ENCODE measurements at regions not wholly inside any gene's neighbourhood (a gene's known extent, or its start where the extent isn't known, plus 50 kb on each side); places are given as distances from the start of the nearest gene placed in this dataset.

- no peaks in the 10 kb centered on the region for H3K27me3 ChIP-seq (ENCODE audit: insufficient read depth, poor library complexity, severe bottlenecking)
- no peak overlapping the region for H3K27ac ChIP-seq (replicated peaks)
- H3K4me3 ChIP-seq (replicated peaks; ENCODE audit: insufficient read depth, low read length): no peak overlapping the region
- DNase-seq (ENCODE audit: low read depth in 1 of 2, low spot score in 1 of 2): no peak
- TF ChIP-seq, protein P1, sequence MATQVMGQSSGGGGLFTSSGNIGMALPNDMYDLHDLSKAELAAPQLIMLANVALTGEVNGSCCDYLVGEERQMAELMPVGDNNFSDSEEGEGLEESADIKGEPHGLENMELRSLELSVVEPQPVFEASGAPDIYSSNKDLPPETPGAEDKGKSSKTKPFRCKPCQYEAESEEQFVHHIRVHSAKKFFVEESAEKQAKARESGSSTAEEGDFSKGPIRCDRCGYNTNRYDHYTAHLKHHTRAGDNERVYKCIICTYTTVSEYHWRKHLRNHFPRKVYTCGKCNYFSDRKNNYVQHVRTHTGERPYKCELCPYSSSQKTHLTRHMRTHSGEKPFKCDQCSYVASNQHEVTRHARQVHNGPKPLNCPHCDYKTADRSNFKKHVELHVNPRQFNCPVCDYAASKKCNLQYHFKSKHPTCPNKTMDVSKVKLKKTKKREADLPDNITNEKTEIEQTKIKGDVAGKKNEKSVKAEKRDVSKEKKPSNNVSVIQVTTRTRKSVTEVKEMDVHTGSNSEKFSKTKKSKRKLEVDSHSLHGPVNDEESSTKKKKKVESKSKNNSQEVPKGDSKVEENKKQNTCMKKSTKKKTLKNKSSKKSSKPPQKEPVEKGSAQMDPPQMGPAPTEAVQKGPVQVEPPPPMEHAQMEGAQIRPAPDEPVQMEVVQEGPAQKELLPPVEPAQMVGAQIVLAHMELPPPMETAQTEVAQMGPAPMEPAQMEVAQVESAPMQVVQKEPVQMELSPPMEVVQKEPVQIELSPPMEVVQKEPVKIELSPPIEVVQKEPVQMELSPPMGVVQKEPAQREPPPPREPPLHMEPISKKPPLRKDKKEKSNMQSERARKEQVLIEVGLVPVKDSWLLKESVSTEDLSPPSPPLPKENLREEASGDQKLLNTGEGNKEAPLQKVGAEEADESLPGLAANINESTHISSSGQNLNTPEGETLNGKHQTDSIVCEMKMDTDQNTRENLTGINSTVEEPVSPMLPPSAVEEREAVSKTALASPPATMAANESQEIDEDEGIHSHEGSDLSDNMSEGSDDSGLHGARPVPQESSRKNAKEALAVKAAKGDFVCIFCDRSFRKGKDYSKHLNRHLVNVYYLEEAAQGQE (IDR thresholded peaks at IDR 0.05; ENCODE audit: insufficient replicate concordance, low read depth): no peak
- TF ChIP-seq POLR2AphosphoS5 (IDR thresholded peaks at IDR 0.05; ENCODE audit: low read depth) (no peak), GABPA (IDR thresholded peaks at IDR 0.05; ENCODE audit: low read depth) (no peak), CTCF (IDR thresholded peaks at IDR 0.05; ENCODE audit: insufficient read depth, low read length) (no peak), SPI1 (IDR thresholded peaks at IDR 0.05; ENCODE audit: borderline replicate concordance, low read depth) (no peak)
Measured at GRCh38 chr10:10644676-10645385, 372.8 kb upstream of the CELF2 start.

- no peak overlapping the region for H3K4me3 ChIP-seq (replicated peaks; ENCODE audit: insufficient read depth, low read length)
- TF ChIP-seq GABPA (IDR thresholded peaks at IDR 0.05; ENCODE audit: low read depth): no peak
- no peak for TF ChIP-seq SPI1 (IDR thresholded peaks at IDR 0.05; ENCODE audit: borderline replicate concordance, low read depth)
- TF ChIP-seq CTCF (IDR thresholded peaks at IDR 0.05; ENCODE audit: insufficient read depth, low read length): no peak
- TF ChIP-seq, protein P1 (IDR thresholded peaks at IDR 0.05; ENCODE audit: insufficient replicate concordance, low read depth): no peak
- no peak for TF ChIP-seq POLR2AphosphoS5 (IDR thresholded peaks at IDR 0.05; ENCODE audit: low read depth)
- no peak for DNase-seq (ENCODE audit: low read depth in 1 of 2, low spot score in 1 of 2)
Measured at GRCh38 chr10:10647331-10647730, 370.3 kb upstream of the CELF2 start.

GRCh38 chr10:10657139-10657760, 360.4 kb upstream of the CELF2 start:
- DNase-seq (ENCODE audit: low read depth in 1 of 2, low spot score in 1 of 2): no peak
- Histone ChIP-seq H3K27ac (replicated peaks) (no peak overlapping the region), H3K4me3 (replicated peaks; ENCODE audit: insufficient read depth, low read length) (no peak overlapping the region), H3K27me3 (ENCODE audit: insufficient read depth, poor library complexity, severe bottlenecking) (no peaks in the 10 kb centered on the region)
- TF ChIP-seq POLR2AphosphoS5 (IDR thresholded peaks at IDR 0.05; ENCODE audit: low read depth) (no peak), SPI1 (IDR thresholded peaks at IDR 0.05; ENCODE audit: borderline replicate concordance, low read depth) (no peak), GABPA (IDR thresholded peaks at IDR 0.05; ENCODE audit: low read depth) (no peak), CTCF (IDR thresholded peaks at IDR 0.05; ENCODE audit: insufficient read depth, low read length) (no peak)
- TF ChIP-seq, protein P1 (IDR thresholded peaks at IDR 0.05; ENCODE audit: insufficient replicate concordance, low read depth): no peak

More at GRCh38 chr10:10647331-10647730, 370.3 kb upstream of the CELF2 start:
- Histone ChIP-seq H3K27me3 (ENCODE audit: insufficient read depth, poor library complexity, severe bottlenecking) (no peaks in the 10 kb centered on the region), H3K27ac (replicated peaks) (no peak overlapping the region)

Data from HL-60 (cell line).